Endothelial cell of umbilical vein (primary cell): ENCODE measurements at regions not wholly inside any gene's neighbourhood (a gene's known extent, or its start where the extent isn't known, plus 50 kb on each side); places are given as distances from the start of the nearest gene placed in this dataset.

ENCODE experiments used
- BruUV-seq: library from RNA; stranded (reverse); fragments of 400-500 nt; replicated peaks from 2 replicates; lab custom pipeline; 2021; lab: Mats Ljungman, UMichigan
- CTCF ChIA-PET: fragments of 300-600, 350-600 bp; sonication (Branson Sonifier 250); formaldehyde crosslinking; loops from one replicate; lab custom pipeline; 2021; ENCODE audit warnings: antibody characterized with exemption, inconsistent platforms; lab: Charles Lee
- POLR2A ChIA-PET: fragments of 300-600, 350-600 bp; sonication (Branson Sonifier 250); formaldehyde crosslinking; loops from one replicate; lab custom pipeline; 2021; ENCODE audit warnings: antibody characterized with exemption, inconsistent platforms; lab: Charles Lee
- DNase-seq: peaks from one replicate; pipeline ENCODE4 v3.0.0-alpha.2; 2011; ENCODE audit warnings: low read depth, low spot score
- FAIRE-seq: peaks from 2 replicates; lab custom pipeline; 2011; peaks lifted over from hg19 to GRCh38; lab: Jason Lieb, UNC
- H2AFZ ChIP-seq: 2 replicates; pipeline ENCODE4 v1.6.0; 2012; ENCODE audit warnings: low read depth, low read length, control low read depth, inconsistent platforms
- H3K27ac ChIP-seq: 2 replicates; pipeline ENCODE4 v1.5.1; 2011; ENCODE audit warnings: low read depth, mild to moderate bottlenecking, control low read depth, low read length, moderate library complexity; ENCODE audit not compliant: insufficient read depth
- H3K27me3 ChIP-seq, 2 experiments: 2 replicates each; pipeline versions ENCODE4 v1.6.0 to v1.6.1; 2011; ENCODE audit warnings: low read length in 2 of 2, mixed read lengths in 1 of 2; ENCODE audit not compliant: control insufficient read depth in 2 of 2, insufficient read depth in 2 of 2
- H3K36me3 ChIP-seq, 2 experiments: 2 replicates in 1 of 2; 3 replicates in 1 of 2; pipeline ENCODE4 v1.5.1; 2011; ENCODE audit warnings: low read length in 2 of 2, mild to moderate bottlenecking in 1 of 2, moderate library complexity in 1 of 2; ENCODE audit not compliant: control insufficient read depth in 2 of 2, insufficient read depth in 2 of 2; ENCODE audit errors: extremely low read depth in 1 of 2
- H3K4me1 ChIP-seq: 3 replicates; pipeline ENCODE4 v1.5.1; 2011; ENCODE audit warnings: mild to moderate bottlenecking, low read length; ENCODE audit not compliant: control insufficient read depth, insufficient read depth; ENCODE audit errors: extremely low read depth
- H3K4me2 ChIP-seq: 2 replicates; pipeline ENCODE4 v1.6.1; 2011; ENCODE audit warnings: low read length, control low read depth, mixed read lengths; ENCODE audit not compliant: insufficient read depth
- H3K4me3 ChIP-seq, 3 experiments: fragments of 200-600 bp in 1 of 3; sonication (generic), shearing (Covaris generic) in 1 of 3; replicated peaks in 1 of 3; 2 replicates each; pipeline ENCODE4 v1.5.1; 2011 to 2016; ENCODE audit warnings: control low read depth in 3 of 3, low read length in 3 of 3, mild to moderate bottlenecking in 2 of 3, inconsistent platforms in 1 of 3, low read depth in 1 of 3, moderate library complexity in 1 of 3; ENCODE audit not compliant: insufficient read depth in 1 of 3
- H3K79me2 ChIP-seq: 2 replicates; pipeline ENCODE4 v1.6.0; 2012; ENCODE audit warnings: low read length, inconsistent platforms; ENCODE audit not compliant: control insufficient read depth, insufficient read depth
- H3K9ac ChIP-seq: replicated peaks from 2 replicates; pipeline ENCODE3; 2011; ENCODE audit warnings: low read length, control low read depth; ENCODE audit not compliant: insufficient read depth; ENCODE audit errors: extremely low read depth
- H3K9me1 ChIP-seq: replicated peaks from 3 replicates; pipeline ENCODE4 v1.6.0; 2011; ENCODE audit warnings: mild to moderate bottlenecking, low read length; ENCODE audit not compliant: control insufficient read depth, insufficient read depth; ENCODE audit errors: extremely low read depth
- H3K9me3 ChIP-seq: replicated peaks from 2 replicates; pipeline ENCODE4 v1.5.1; 2012; ENCODE audit warnings: low read length, inconsistent platforms; ENCODE audit not compliant: control insufficient read depth, insufficient read depth
- H4K20me1 ChIP-seq: replicated peaks from 2 replicates; pipeline ENCODE3; 2011; ENCODE audit warnings: mild to moderate bottlenecking, low read length; ENCODE audit not compliant: control insufficient read depth, insufficient read depth; ENCODE audit errors: extremely low read depth
- EZH2 ChIP-seq: IDR thresholded peaks from 2 replicates; pipeline ENCODE4 v1.6.1; 2012; ENCODE audit warnings: borderline replicate concordance, low read depth, mild to moderate bottlenecking, moderate library complexity, low read length, inconsistent platforms; ENCODE audit not compliant: severe bottlenecking
- FOS ChIP-seq: IDR thresholded peaks from 2 replicates; pipeline ENCODE4 v1.6.1; 2011; ENCODE audit warnings: mild to moderate bottlenecking, low read length, moderate library complexity, borderline replicate concordance; ENCODE audit not compliant: insufficient read depth
- GATA2 ChIP-seq: IDR thresholded peaks from 2 replicates; pipeline ENCODE4 v1.7.0; 2011; ENCODE audit warnings: low read depth, mild to moderate bottlenecking, moderate library complexity, mixed read lengths, low read length; ENCODE audit not compliant: insufficient read length, insufficient read depth
- JUN ChIP-seq: IDR thresholded peaks from 2 replicates; pipeline ENCODE4 v1.6.1; 2011; ENCODE audit warnings: borderline replicate concordance, low read depth; ENCODE audit not compliant: insufficient read length, insufficient read depth
- MAX ChIP-seq: IDR thresholded peaks from 2 replicates; pipeline ENCODE4 v1.6.1; 2011; ENCODE audit not compliant: insufficient read depth, insufficient read length
- MYC ChIP-seq: IDR thresholded peaks from one replicate; pipeline ENCODE4 v1.6.1; 2011; ENCODE audit warnings: mild to moderate bottlenecking, low read depth, low read length
- POLR2A ChIP-seq: IDR thresholded peaks from 2 replicates; pipeline ENCODE4 v1.6.1; 2012; ENCODE audit warnings: low read depth, mild to moderate bottlenecking, control low read depth, low read length
- POLR2AphosphoS5 ChIP-seq: IDR thresholded peaks from 2 replicates; pipeline ENCODE4 v1.6.1; 2012; ENCODE audit warnings: low read depth, mild to moderate bottlenecking, control low read depth, low read length, moderate library complexity; ENCODE audit not compliant: insufficient read depth
- dilution Hi-C: fragments of 300-500 bp; cut with MboI; formaldehyde crosslinking; loops from one replicate; pipeline ENCODE4 v1.15.0; 2019; ENCODE audit warnings: low sequenced_read_pairs; ENCODE audit not compliant: extremely low pct_ligation_motif_present
- intact Hi-C: fragments of 100-400 bp; cut with micrococcal nuclease; formaldehyde crosslinking; loops from one replicate; pipeline ENCODE4 v1.10.0; 2022
- TF ChIP-seq, protein P1 (sequence below), 2 donors: IDR thresholded peaks; 1 replicate in 1 of 2; 2 replicates in 1 of 2; pipeline ENCODE4 v1.5.1; 2011; ENCODE audit warnings: low read length in 2 of 2, mild to moderate bottlenecking in 2 of 2, moderate library complexity in 2 of 2, control low read depth in 1 of 2, inconsistent platforms in 1 of 2, low read depth in 1 of 2; ENCODE audit not compliant: insufficient read depth in 1 of 2; ENCODE audit errors: extremely low read depth in 1 of 2

- ChIA-PET POLR2A (no interaction called here), CTCF (no interaction called here)
- no TSS peak for BruUV-seq
- no peak for FAIRE-seq
- no peak overlapping the region for H3K9ac ChIP-seq
- H4K20me1 ChIP-seq: no peaks in the 10 kb centered on the region
- H2AFZ ChIP-seq: no peak overlapping the region
- DNase-seq: no peak
- intact Hi-C loops: no loop called here
- H3K27me3 ChIP-seq: peaks cover 0 to 9% of the 10 kb centered on the region in 2 experiments
- dilution Hi-C loops: no loop called here
- no peak overlapping the region for H3K27ac ChIP-seq
- no peak for TF ChIP-seq POLR2A
- TF ChIP-seq FOS: no peak
- no peak for TF ChIP-seq EZH2
- TF ChIP-seq GATA2: no peak
- no peak for TF ChIP-seq MAX
- no peak for TF ChIP-seq POLR2AphosphoS5
- TF ChIP-seq, protein P1, sequence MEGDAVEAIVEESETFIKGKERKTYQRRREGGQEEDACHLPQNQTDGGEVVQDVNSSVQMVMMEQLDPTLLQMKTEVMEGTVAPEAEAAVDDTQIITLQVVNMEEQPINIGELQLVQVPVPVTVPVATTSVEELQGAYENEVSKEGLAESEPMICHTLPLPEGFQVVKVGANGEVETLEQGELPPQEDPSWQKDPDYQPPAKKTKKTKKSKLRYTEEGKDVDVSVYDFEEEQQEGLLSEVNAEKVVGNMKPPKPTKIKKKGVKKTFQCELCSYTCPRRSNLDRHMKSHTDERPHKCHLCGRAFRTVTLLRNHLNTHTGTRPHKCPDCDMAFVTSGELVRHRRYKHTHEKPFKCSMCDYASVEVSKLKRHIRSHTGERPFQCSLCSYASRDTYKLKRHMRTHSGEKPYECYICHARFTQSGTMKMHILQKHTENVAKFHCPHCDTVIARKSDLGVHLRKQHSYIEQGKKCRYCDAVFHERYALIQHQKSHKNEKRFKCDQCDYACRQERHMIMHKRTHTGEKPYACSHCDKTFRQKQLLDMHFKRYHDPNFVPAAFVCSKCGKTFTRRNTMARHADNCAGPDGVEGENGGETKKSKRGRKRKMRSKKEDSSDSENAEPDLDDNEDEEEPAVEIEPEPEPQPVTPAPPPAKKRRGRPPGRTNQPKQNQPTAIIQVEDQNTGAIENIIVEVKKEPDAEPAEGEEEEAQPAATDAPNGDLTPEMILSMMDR (IDR thresholded peaks at IDR 0.05; ENCODE audit: extremely low read depth in 1 of 2, insufficient read depth in 1 of 2, low read depth in 1 of 2, low read length in 2 of 2): no peak
- no peak for TF ChIP-seq MYC
- TF ChIP-seq JUN: no peak
- no peaks in the 10 kb centered on the region for H3K36me3 ChIP-seq
- no peak overlapping the region for H3K4me2 ChIP-seq
- H3K9me3 ChIP-seq: no peaks in the 10 kb centered on the region
- no peaks in the 10 kb centered on the region for H3K9me1 ChIP-seq
- no peak overlapping the region for H3K4me3 ChIP-seq
- no peaks in the 10 kb centered on the region for H3K4me1 ChIP-seq
- no peaks in the 10 kb centered on the region for H3K79me2 ChIP-seq
Measured at GRCh38 chr11:109885006-109885405, 208.2 kb upstream of the ZC3H12C start.
